HepG2 (cell line): ENCODE measurements at regions not wholly inside any gene's neighbourhood (a gene's known extent, or its start where the extent isn't known, plus 50 kb on each side); places are given as distances from the start of the nearest gene placed in this dataset.

Experiments
- ATAC-seq: fragments of 200-7000 bp; cut with Tn5 transposase; 3 replicates; pipeline ENCODE4 v1.9.1; 2020; ENCODE audit warnings: mild to moderate bottlenecking, moderate library complexity
- BruUV-seq: library from RNA; stranded (reverse); fragments of 400-500 nt; replicated peaks from 2 replicates; lab custom pipeline; 2021; lab: Mats Ljungman, UMichigan
- CTCF ChIA-PET: fragments of 300-600 bp; formaldehyde crosslinking; extraction: SDS; loops from one replicate; lab custom pipeline; 2021; ENCODE audit warnings: low total read pairs, inconsistent platforms, low intra/inter-chr PET ratio; lab: Yijun Ruan, JAX
- POLR2A ChIA-PET: fragments of 350-600 bp; sonication (Branson Sonifier 250); formaldehyde crosslinking; loops from one replicate; lab custom pipeline; 2020; ENCODE audit warnings: antibody characterized with exemption, inconsistent platforms; lab: Yijun Ruan, JAX
- DNase-seq: peaks from one replicate; pipeline ENCODE4 v3.0.0-alpha.2; 2015; ENCODE audit warnings: low spot score
- FAIRE-seq: peaks from 3 replicates; lab custom pipeline; 2011; peaks lifted over from hg19 to GRCh38; lab: Jason Lieb, UNC
- H2AFZ ChIP-seq: one replicate; pipeline ENCODE4 v1.6.1; 2011; ENCODE audit warnings: low read length, inconsistent platforms
- H3K27ac ChIP-seq: fragments of 300-600 bp; 3 replicates; pipeline ENCODE4 v1.8.0; 2011; ENCODE audit warnings: mixed run types, mild to moderate bottlenecking, mixed read lengths, low read length, inconsistent platforms; ENCODE audit not compliant: insufficient read depth; ENCODE audit errors: extremely low read length
- H3K27me3 ChIP-seq, 2 experiments: fragments of 200-600 bp in 1 of 2; 2 replicates in 1 of 2; 3 replicates in 1 of 2; pipeline versions ENCODE4 v1.6.0 to v1.8.0; 2011; ENCODE audit warnings: low read length in 2 of 2, mild to moderate bottlenecking in 2 of 2, moderate library complexity in 2 of 2, inconsistent platforms in 1 of 2; ENCODE audit not compliant: insufficient read depth in 2 of 2, control insufficient read depth in 1 of 2
- H3K36me3 ChIP-seq, 2 experiments: fragments of 200-600 bp in 1 of 2; replicated peaks in 1 of 2; 2 replicates in 1 of 2; 3 replicates in 1 of 2; pipeline versions ENCODE4 v1.5.1 to v1.8.0; 2011; ENCODE audit warnings: low read length in 2 of 2, inconsistent platforms in 1 of 2; ENCODE audit not compliant: insufficient read depth in 2 of 2, control insufficient read depth in 1 of 2
- H3K4me1 ChIP-seq: 2 replicates; pipeline ENCODE4 v1.5.1; 2012; ENCODE audit warnings: low read length, inconsistent platforms; ENCODE audit not compliant: insufficient read depth
- H3K4me2 ChIP-seq: 2 replicates; pipeline ENCODE4 v1.6.0; 2011; ENCODE audit warnings: low read depth, low read length, inconsistent platforms
- H3K4me3 ChIP-seq, 3 experiments: fragments of 200-600 bp in 1 of 3; sonication (generic), shearing (Covaris generic) in 1 of 3; replicated peaks in 1 of 3; 2 replicates each; pipeline ENCODE4 v1.5.1; 2011 to 2016; ENCODE audit warnings: low read length in 3 of 3, inconsistent platforms in 2 of 3, low read depth in 2 of 3, mild to moderate bottlenecking in 2 of 3, control low read depth in 1 of 3, mixed read lengths in 1 of 3; ENCODE audit not compliant: insufficient read depth in 1 of 3
- H3K79me2 ChIP-seq: one replicate; pipeline ENCODE4 v1.6.1; 2011; ENCODE audit warnings: low read length, inconsistent platforms; ENCODE audit not compliant: insufficient read depth
- H3K9ac ChIP-seq: 2 replicates; pipeline ENCODE4 v1.6.0; 2011; ENCODE audit warnings: mild to moderate bottlenecking, low read depth, low read length, inconsistent platforms; ENCODE audit not compliant: insufficient read depth
- H3K9me3 ChIP-seq: 2 replicates; pipeline ENCODE4 v1.5.1; 2012; ENCODE audit warnings: mild to moderate bottlenecking, low read length
- H4K20me1 ChIP-seq: 2 replicates; pipeline ENCODE4 v1.6.0; 2011; ENCODE audit warnings: inconsistent platforms, mild to moderate bottlenecking, low read length, moderate library complexity; ENCODE audit not compliant: insufficient read depth
- AGO1 ChIP-seq: fragments of 200-400 bp; formaldehyde crosslinking; IDR thresholded peaks from 2 replicates; pipeline ENCODE4 v1.6.1; 2017; ENCODE audit warnings: mild to moderate bottlenecking, low read depth, low read length, moderate library complexity; ENCODE audit not compliant: poor library complexity, severe bottlenecking
- DMAP1 ChIP-seq: IDR thresholded peaks from 2 replicates; pipeline ENCODE4 v1.6.1; 2016
- FOXK2 ChIP-seq: fragments of 450-650 bp; IDR thresholded peaks from 2 replicates; pipeline ENCODE4 v1.6.1; 2016
- GZF1 ChIP-seq: sonication (generic); formaldehyde crosslinking; IDR thresholded peaks from 2 replicates; pipeline ENCODE4 v1.5.1; 2020; ENCODE audit warnings: mild to moderate bottlenecking, missing genetic modification reagents
- HMG20B ChIP-seq: conservative IDR thresholded peaks from 2 replicates; pipeline ENCODE4 v1.6.1; 2016; ENCODE audit warnings: missing genetic modification reagents, missing compliant biosample characterization
- JUNB ChIP-seq: sonication (generic); formaldehyde crosslinking; IDR thresholded peaks from 2 replicates; pipeline ENCODE4 v1.8.0; 2022; ENCODE audit warnings: missing genetic modification reagents, mild to moderate bottlenecking, borderline replicate concordance
- KLF9 ChIP-seq: IDR thresholded peaks from 2 replicates; pipeline ENCODE4 v1.6.1; 2016; ENCODE audit warnings: low read depth
- PCBP2 ChIP-seq: fragments of 200-400 bp; formaldehyde crosslinking; optimal IDR thresholded peaks from 2 replicates; pipeline ENCODE3; 2018; ENCODE audit warnings: low read length, low read depth; ENCODE audit not compliant: poor library complexity, severe bottlenecking
- PHF8 ChIP-seq: sonication (generic); formaldehyde crosslinking; IDR thresholded peaks from 2 replicates; pipeline ENCODE4 v1.5.0; 2020; ENCODE audit warnings: missing genetic modification reagents
- PRMT3 ChIP-seq: sonication (generic); formaldehyde crosslinking; IDR thresholded peaks from 2 replicates; pipeline ENCODE4 v1.8.1; 2022; ENCODE audit warnings: low read depth, mild to moderate bottlenecking, moderate library complexity, missing genetic modification reagents, borderline replicate concordance
- SPEN ChIP-seq: sonication (generic); formaldehyde crosslinking; IDR thresholded peaks from 2 replicates; pipeline ENCODE4 v1.5.1; 2020; ENCODE audit warnings: low read depth, mild to moderate bottlenecking, missing genetic modification reagents
- XBP1 ChIP-seq: sonication (generic); formaldehyde crosslinking; IDR thresholded peaks from 2 replicates; pipeline ENCODE4 v1.5.0; 2020; ENCODE audit warnings: missing genetic modification reagents
- ZFP41 ChIP-seq: sonication (generic); formaldehyde crosslinking; IDR thresholded peaks from 2 replicates; pipeline ENCODE4 v1.4.0; 2020; ENCODE audit warnings: mild to moderate bottlenecking, missing genetic modification reagents, borderline replicate concordance
- ZNF230 ChIP-seq: sonication (generic); formaldehyde crosslinking; IDR thresholded peaks from 2 replicates; pipeline ENCODE4 v1.4.0; 2020; ENCODE audit warnings: mild to moderate bottlenecking, missing genetic modification reagents
- ZNF24 ChIP-seq: fragments of 450-650 bp; IDR thresholded peaks from 2 replicates; pipeline ENCODE4 v1.6.1; 2017; ENCODE audit warnings: antibody characterized with exemption, mild to moderate bottlenecking
- ZNF34 ChIP-seq: sonication (generic); formaldehyde crosslinking; IDR thresholded peaks from 2 replicates; pipeline ENCODE4 v1.4.0; 2020; ENCODE audit warnings: mild to moderate bottlenecking, missing genetic modification reagents, borderline replicate concordance
- ZNF343 ChIP-seq: sonication (generic); formaldehyde crosslinking; IDR thresholded peaks from 2 replicates; pipeline ENCODE4 v1.4.0; 2020; ENCODE audit warnings: mild to moderate bottlenecking, missing genetic modification reagents
- ZNF891 ChIP-seq: sonication (generic); formaldehyde crosslinking; IDR thresholded peaks from 2 replicates; pipeline ENCODE4 v1.5.0; 2020; ENCODE audit warnings: mild to moderate bottlenecking, missing genetic modification reagents
- WGBS: methylation state at CpG from one replicate; pipeline ENCODE4 v1.1.6; 2017; ENCODE audit warnings: low lambda C conversion rate; 5-methylcytosine and 5-hydroxymethylcytosine counted together
- in situ Hi-C: cut with HindIII; loops from 2 replicates; pipeline ENCODE4 v1.10.0; 2017; ENCODE audit warnings: low pct_unique_long_range_greater_than_20kb; ENCODE audit not compliant: extremely low pct_ligation_motif_present
- intact Hi-C: fragments of 100-400 bp; cut with micrococcal nuclease; formaldehyde crosslinking; loops from one replicate; pipeline ENCODE4 v1.10.0; 2022; ENCODE audit not compliant: unreplicated experiment

DNA sequence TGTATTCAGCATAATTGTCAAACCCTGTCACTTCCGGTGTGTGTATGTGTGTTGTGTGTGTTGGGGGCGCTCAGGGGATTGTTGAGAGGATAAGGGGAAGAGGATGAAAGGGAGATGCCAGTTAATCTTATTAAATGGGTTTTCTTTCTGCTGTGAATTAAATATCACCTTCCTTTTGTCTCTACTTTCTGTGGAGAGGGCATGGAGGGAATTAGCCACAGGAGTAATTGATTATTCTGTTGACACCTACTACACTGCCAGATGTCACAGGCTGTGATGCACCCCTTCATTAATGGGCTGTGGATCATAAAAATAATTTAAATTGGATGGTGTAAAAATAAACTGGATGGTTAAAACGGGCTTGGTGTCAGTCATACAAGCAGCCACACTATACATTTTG lies 311.9 kb downstream of the MDFIC start:
- Histone ChIP-seq H2AFZ (no peak overlapping the region), H3K79me2 (no peaks in the 10 kb centered on the region), H3K36me3 (no peaks in the 10 kb centered on the region), H3K27ac (no peak overlapping the region), H3K9me3 (peaks cover 32% of the 10 kb centered on the region), H3K4me3 (no peak overlapping the region), H3K27me3 (no peaks in the 10 kb centered on the region), H4K20me1 (no peaks in the 10 kb centered on the region), H3K9ac (no peak overlapping the region), H3K4me2 (no peak overlapping the region), H3K4me1 (no peaks in the 10 kb centered on the region)
- POLR2A ChIA-PET = no interaction called here
- in situ Hi-C loops (no loop called here), intact Hi-C loops (no loop called here)
- WGBS = 10% methylated on average over 3 of the region's 3 CpGs
- no peak for DNase-seq
- no TSS peak for BruUV-seq
- TF ChIP-seq ZFP41 (CRISPR knock-in tag) (no peak), XBP1 (CRISPR knock-in tag) (no peak), ZNF891 (CRISPR knock-in tag) (no peak), ZNF343 (no peak), FOXK2 (no peak), GZF1 (CRISPR knock-in tag) (no peak), ZNF230 (CRISPR knock-in tag) (no peak)
- ATAC-seq = no peak
- FAIRE-seq = no peak
- CTCF ChIA-PET = no interaction called here

DNA sequence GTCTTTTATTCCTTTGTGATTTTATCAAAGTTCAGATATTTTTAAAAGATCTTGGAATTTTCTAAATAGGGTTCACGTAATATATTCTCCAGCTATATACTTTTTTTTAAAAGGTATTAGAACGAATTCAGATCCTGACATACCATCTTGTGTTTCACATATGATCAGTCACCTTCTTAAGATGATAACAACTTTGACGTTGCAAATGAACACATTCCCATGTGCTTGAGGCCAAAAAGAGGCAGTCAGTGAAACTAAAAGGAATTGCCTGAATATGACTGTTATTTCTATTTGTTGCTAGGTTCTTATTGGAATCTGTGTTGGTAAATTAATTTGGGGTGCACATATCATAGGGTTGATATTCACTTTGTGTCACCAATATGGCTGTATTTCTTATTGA lies 310.1 kb downstream of the MDFIC start:
- Histone ChIP-seq H3K27me3 (no peaks in the 10 kb centered on the region), H2AFZ (no peak overlapping the region), H4K20me1 (no peaks in the 10 kb centered on the region), H3K4me1 (no peaks in the 10 kb centered on the region), H3K36me3 (no peaks in the 10 kb centered on the region), H3K79me2 (no peaks in the 10 kb centered on the region), H3K4me3 (no peak overlapping the region), H3K9me3 (peaks cover 30% of the 10 kb centered on the region), H3K27ac (no peak overlapping the region), H3K9ac (no peak overlapping the region), H3K4me2 (no peak overlapping the region)
- POLR2A ChIA-PET = no interaction called here
- DNase-seq (no peak), FAIRE-seq (no peak), ATAC-seq (no peak)
- intact Hi-C loops (no loop called here), in situ Hi-C loops (no loop called here)
- BruUV-seq = no TSS peak
- no peak for TF ChIP-seq SPEN (CRISPR knock-in tag)
- no peak for TF ChIP-seq KLF9 (CRISPR knock-in tag)
- no peak for TF ChIP-seq HMG20B (CRISPR knock-in tag)
- TF ChIP-seq JUNB = no peak
- TF ChIP-seq ZNF24 = no peak
- TF ChIP-seq PHF8 = no peak
- TF ChIP-seq PCBP2 = no peak
- no peak for TF ChIP-seq AGO1
- TF ChIP-seq DMAP1 = no peak
- no peak for TF ChIP-seq PRMT3
- TF ChIP-seq ZNF34 (CRISPR knock-in tag) = no peak
- WGBS = 41% methylated on average over 3 of the region's 3 CpGs
- CTCF ChIA-PET = no interaction called here
